Activated gamma-delta T cell treated with anti-CD3 and anti-CD28 coated beads, Interleukin-2, amount 50 U/mL, for 16 hours (primary cell): ENCODE measurements at regions not wholly inside any gene's neighbourhood (a gene's known extent, or its start where the extent isn't known, plus 50 kb on each side); places are given as distances from the start of the nearest gene placed in this dataset.

Source experiments
- DNase-seq: peaks from one replicate; pipeline ENCODE4 v3.0.0-alpha.2; 2020; ENCODE audit warnings: low read depth

DNA sequence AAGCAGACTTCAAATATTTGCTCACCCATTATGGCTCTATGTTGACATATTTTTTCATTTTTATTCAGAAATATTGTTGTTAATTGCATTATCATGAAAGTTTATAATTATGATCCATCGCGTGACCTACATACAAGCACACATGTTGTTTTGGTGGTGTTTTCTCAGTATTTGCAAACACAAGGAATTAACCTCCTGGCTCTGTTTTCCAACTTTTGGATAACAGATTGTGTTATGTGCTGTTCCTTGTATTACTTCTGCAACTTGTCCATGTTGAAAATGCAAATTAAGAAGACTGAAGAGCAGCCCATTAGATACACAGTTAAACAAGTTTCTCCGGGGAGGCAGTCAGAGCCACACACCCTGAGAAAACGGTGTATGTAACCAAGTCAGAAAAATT, 201.2 kb downstream of the SEC23A start:
- DNase-seq, result no peak

DNA sequence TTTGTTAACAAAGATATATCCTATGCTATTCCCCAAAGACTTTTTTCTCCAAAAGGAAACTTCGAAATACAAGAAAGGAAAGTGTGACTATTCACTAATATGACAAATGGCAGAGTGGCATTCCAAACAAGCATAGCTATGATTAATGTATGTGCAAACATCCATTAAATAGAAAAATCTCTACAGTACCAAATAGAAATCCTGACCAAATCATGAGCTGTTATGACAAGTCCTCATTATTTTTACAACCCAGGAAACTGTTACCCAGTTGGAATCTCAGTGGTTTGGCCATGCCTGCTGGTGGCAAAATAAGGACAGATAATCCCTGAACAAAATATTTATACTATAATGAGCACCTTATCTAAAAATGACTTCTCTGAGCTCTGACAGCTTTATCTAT, 202.1 kb downstream of the SEC23A start:
- DNase-seq, result no peak

DNA sequence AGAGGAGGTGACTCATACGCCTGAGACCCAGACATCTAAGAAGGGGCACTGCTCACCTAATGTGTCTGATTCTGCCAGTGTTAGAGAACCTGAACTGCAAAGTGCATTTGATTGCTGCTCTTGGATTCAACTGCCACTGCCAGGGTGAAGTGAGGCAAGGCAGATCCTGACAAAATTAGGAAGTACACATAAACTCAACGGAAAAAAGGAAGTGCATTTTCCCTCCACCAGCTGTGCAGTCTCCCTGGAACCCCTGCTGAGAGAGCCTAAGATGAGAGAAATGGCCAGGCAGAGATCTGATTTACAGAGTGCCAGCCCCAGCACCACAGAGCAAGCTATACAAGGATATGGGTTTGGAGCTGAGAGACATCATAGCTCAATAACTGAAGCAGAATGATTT, 215.3 kb downstream of the SEC23A start:
- no peak for DNase-seq

DNA sequence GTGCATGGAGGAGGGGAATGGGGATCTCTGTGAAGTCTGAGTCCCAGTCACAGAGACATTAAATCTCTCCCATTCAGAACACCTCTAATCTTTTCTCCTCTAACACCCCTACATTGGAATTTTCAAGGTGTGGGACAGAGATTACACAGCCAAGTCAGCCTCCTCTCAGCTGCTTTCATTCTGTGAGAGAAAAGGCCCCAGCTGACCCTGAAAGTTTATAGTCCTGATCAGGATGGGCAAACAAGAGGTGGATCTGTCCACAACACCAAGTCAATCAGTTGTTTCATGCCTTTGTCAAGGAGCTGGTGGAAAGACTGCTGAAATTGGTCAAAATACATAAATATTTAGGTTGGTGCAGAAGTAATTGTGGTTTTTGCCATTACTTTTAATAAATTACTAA, 218.9 kb downstream of the SEC23A start:
- no peak for DNase-seq

DNA sequence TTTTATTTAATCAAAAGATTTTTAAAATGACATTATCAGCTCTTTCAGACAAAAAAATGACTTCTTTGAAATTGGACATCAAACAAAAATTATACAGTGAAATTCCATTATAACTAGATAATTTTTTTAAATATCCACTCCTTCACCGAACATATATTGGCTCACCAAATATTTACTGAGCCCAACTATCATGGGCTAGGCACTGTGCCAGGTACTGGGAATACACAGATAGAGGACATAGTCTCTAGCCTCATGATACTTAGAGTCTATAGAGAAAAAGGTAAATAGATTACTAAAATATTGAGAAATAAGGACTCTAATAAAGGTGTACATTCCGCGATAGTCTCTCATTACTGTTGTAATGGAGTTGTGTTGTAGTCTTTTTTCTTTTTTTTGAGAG, 219.9 kb downstream of the SEC23A start:
- no peak for DNase-seq

DNA sequence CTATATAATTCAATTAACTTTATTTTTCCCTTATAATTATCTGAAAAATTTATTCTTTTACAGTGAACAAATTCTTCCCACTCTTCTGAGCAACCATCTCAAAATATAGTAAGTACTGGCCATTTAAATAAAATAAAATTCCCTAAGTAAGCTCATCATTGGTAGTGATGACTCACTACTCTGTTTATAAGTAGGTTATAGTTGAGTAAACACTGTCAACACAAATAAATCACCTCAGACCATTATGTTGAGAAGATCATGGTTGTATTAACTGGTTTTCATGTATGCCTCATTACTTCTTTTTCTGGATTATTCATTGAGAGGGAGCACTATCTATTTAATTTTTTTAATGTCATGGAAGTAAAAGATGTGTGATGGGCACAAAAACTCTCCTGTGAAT, 220.5 kb downstream of the SEC23A start:
- DNase-seq, result no peak

DNA sequence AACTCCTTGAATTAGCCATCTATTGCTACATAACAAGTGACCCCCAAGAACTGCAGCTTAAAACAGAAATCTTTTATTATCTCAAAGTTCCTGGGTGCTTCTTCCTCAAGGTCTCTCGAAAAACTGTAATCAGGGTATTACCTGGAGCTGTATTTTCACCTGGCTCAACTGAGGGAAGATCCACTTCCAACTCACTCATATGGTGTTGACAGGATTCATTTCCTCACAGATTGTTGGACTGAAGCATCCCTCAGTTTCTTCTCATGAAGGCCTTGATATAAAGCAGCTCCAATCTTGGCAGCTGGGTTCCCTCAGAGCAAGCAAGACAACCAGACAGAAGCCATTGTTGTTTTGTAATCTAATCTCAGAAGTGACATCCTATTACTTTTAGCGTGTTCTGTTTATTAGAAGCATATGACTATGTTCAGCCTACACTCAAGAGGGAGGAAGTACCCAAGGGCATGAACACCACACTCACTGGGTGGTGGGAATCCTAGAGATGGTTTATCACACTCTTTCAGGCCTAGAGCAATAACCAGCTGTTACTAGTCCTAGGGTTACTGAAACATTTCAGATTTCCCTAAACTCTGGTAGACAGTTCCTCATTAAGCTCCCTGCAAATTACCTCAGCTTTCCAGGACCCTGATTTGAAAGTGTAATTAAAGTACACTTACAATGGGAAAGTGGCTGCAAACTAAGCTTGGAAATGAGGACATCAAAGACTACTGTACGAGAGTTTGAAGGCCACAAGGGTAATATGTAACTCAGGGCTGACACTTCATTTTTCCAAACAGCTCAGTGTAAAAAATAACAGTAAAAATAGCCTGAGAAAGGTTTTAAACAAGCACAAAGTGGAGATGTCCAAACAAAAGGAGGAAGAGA, 222.2 kb downstream of the SEC23A start:
- DNase-seq, result no peak

DNA sequence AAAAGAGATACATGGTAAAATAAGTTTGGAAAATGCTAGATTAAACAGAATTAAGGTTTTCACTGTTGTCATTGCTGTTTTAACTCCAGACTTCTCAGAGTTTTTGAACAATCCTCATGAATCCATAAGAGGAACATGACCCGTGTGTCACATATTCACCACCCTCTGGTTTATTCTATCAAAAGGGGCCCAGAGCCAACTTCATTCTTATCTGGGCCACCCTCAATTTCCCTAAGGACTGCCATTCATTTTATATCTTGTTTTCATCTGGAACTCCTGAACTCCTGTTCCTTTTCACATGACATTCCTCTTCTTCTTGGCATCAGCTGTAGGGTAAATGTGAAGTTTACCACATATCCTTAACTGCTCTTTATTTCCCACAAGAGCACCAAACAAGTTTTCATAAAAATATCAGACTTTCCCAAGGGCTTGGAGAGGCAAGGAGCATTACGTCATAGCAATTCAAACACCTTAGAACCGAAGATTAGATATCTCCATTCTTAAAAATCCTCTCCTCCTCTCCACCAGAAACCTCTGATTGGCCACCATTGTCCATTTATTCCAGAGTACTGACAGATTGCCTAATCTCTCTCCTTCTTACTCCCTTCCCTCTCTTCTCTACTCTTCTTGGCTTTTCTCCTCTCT, 225.2 kb downstream of the SEC23A start:
- DNase-seq, result no peak

DNA sequence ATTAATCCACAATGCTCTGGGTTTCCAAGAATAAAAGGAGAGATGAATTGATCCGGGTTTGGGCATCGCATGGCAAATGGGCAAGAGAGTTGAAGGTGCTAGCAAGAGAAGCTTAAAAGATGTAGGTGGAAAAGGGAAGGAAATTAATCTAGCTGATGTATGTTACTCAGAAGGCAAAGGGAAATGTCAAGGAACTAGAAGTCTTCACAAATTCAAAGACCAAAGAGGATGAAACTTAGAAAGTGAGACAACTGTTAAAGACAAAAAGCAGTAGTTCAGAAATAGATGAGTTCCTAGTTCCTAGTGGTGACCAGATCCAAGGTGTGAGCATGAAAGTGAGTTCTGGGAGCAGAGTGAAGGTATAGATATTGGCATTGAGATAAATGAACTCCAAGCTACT, 228.3 kb downstream of the SEC23A start:
- no peak for DNase-seq

DNA sequence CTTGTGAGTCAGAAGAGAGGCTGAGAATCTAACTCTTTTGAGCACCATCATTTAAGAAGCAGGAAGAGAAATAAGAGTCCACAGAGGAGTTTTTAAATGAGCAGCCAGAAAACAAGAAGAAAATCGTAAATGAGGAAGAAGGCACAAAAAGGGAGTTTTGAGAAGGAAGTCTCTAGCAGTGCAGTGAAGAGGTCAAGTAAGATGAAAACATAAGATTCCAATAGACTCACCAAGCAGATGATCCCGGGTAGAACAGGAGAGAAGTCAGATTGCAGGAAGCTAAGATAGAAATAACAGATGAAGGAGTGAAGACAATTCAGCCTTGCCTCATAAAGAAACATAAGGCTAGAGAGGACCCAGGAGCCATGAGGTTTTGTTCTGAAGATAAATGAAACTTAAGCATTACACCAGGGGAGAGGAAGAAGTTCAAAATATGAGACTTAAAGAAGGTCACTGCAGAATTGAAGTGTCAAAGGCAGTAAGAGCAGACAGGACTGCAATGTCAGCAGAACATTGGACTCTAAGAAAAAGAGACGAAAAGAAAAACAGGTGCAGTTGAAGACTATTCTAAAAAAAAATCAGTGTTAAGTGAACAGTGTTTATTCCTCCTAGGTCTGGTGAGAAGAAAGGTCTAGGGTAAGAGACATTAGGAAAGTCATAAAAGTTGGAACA, 229.0 kb downstream of the SEC23A start:
- DNase-seq, result no peak

DNA sequence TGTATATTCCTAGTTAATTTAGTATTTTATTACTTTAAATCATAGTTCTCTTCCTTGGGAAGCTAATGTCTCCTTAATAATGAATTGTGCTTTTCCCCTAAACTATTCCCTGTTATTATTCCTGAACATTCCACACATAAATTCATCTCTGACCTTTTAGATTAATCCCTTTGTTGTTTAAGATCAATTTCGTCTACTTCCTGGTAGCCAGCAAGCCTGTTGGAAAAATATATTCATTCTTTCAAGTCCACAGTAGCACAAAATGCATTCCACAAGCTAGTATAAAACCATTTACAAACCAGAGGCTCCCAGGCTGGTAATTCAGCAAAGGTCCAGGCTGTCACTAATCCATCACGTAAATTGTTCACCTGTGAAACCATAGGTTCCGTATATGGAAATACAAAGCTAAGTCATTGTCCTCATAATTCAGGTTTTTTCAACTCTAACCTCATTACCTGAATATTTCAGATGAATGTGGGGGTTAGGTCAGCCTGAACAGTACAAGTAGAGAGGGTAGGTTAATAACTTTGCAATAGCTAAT, 232.7 kb downstream of the SEC23A start:
- DNase-seq, result no peak

DNA sequence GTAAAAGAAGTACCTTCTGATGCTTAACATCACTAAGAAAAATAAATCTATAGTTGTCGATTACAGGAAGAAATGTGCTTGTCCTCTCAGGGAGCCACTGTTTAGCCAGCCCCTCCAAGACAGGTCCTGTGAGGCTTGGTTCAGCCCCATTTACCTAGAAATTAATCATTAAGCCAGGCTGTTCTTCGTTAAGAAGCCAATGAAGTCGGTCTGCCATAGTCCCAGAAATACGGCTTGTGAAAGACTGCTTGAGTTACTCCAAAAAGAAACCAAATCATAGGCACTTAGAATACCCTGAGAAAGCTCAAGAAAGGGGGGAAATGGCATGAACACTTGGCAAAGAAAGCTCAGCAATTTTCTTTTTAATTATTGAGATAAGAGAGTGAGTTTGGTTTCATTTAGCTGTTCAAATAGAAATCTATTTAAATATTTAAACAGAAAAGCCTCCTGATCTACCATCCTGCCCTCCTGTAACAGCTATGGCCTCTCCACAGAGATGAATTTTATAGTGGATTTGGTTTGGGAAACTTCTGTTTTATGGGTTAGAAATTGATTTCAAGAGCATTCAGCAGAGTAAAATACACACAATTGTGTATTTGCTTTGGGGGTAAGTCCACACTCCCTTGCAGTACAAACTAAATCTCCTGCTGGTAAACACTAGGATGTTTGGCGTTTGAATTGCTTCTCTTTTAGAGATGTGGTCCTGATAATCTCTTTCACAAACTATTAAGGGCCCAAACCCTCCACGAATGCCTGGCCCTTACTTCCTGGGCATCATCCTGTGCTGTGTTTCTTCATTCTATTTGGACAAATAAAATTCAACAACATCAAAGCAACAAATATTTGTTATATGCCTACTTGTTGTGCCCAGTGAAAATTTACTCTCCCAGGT, 234.4 kb downstream of the SEC23A start:
- no peak for DNase-seq

DNA sequence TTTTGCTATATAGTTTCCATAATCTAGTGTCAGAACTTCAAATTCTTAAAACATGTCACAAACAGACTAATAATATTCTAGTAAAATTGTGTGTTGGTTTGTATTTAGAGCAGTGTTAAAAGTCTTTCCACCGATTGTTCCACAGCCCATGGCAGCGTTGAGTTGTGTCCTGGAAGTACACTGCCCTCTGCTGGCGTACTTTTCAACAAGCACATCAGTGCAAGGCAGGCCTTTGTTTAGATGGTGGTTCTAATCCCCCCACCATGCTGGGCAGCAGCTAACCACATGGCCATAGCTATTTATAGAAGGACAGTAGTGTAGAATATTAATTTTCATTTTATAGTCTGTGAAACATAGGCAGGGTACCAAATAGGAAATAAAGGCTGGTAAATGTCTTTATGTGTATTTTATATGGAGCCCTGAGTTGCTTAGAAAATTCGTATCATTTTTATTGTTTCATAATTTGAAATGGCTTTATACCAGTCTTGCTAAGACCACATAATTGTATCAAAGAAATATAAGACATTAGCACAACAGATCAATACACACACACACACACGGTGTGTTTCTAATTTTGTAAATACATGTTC, 235.4 kb downstream of the SEC23A start:
- DNase-seq, result peak; percentile 10

DNA sequence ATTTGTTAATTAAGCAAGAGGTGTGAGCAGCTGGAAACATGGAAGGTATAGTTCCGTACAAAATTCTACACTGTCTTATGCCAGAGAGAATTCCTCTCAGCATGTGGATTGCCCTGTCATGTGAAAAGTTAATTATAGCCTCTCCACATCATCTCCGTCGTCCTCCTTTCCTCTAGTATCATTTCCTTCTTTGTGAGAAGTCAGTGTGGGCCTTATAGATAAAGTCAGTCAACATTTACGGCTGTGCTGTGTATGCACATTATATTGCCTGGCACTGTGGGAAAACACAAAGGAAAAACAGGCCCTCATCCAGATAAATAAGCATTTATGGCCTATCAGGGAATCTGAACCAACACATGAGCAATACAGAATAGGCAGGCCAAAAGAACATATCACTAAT, 236.6 kb downstream of the SEC23A start:
- DNase-seq, result no peak

DNA sequence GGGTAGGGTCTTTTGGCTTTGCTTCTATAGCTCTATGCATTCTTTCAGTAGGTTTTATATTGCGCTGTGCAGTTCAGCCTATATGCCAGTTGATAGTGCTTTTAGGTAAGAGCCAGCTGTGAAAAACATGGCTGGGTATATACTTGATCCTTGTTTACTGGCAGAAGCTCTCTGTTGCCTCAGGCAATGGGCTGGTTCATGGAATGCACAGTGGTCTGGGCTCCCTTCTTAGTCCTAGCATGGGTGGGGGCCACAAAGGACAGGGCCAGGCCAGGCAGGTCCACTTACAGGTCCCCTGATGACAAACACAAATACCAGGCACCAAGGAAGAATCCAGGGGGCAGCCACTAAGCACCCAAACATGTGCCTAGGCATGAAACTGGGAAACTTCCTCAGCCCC, 240.7 kb downstream of the SEC23A start:
- DNase-seq, result no peak

DNA sequence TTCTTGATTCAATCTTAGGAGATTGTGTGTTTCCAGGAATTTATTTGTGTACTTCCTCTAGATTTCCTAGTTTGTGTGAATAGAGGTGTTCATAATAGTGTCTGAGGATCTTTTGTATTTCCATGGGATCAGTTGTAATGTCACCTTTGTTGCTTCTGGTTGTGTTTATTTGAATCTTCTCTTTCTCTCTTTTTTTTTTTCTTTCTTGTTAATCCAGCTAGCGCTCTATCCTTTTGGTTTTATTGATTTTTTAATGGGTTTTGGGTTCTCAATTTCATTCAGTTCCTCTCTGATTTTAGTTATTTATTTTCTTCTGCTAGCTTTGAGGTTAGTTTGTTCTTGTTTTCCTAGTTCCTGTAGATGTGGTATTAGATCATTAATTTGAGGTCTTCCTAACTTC, 242.5 kb downstream of the SEC23A start:
- DNase-seq, result no peak

DNA sequence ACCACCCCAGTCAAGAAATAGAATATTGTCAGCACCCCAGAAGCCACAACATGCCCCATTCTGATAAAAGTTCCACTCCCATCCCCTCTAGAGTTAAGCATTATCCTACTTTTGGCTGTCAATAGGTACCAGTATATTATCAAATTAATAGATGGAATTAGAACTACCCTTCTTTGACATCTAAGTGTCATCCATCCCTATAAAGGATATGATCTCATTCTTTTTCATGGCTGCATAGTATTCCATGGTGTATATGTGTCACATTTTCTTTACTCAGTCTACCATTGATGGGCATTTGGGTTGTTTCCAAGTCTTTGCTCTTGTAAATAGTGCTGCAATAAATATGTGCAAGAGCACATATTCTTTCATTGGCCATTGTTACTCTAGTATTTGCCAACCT, 246.2 kb downstream of the SEC23A start:
- DNase-seq, result no peak

DNA sequence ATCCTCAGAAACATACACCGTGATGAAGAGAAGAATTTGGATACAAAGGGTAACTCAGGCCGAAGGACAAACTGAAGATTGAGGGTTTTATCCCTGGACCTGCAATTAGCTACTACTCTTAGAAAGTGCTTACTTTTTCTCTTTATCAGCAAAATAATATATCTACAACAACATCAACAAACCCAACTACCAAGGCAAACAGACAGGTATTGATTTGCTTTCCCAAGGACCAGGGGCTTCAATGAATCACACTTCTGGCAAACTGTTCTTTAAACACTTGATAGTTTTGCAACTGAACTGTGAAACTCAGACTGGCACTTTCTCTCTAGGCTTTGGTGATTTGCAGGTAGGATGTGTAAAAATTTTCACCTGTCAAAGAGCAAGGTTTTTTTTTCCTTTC, 247.5 kb downstream of the SEC23A start:
- no peak for DNase-seq

DNA sequence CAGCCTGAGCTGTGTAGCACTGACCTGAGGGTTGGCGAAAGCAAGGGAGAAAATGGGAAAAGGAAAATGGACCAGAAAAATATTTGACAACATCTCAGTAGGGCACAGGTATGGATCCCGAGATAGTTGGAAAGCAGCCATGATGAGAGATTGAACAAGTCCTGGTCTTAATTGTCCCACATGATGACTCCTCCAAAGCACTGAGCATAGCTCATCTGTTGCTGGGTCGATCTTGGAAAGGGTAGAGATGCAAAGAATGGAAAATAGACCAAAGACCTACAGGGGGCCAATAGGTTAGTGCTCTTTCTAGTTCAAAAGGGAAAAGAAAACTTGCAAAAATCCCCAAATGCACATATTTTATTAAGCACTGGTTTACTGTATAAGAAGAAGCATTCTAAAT, 251.9 kb downstream of the SEC23A start:
- no peak for DNase-seq

DNA sequence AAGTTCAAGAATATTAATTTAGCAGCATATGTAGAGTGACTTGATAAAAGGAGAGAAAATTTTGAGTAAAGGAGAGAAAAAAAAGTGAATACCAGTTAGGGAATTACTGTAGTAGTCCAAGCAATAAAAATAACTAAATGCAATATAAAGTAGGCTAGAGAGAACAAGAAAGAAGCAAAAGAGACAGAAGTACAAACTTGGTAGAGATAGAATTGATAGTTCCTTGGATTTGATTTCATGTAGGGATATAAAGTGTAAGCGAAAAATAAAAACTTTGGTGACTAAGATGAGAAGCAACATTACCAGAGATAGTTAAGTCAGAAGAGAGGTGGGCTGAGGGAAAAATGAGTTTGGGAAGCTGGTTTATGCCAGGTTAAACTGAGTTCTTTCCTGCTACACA, 252.4 kb downstream of the SEC23A start:
- DNase-seq, result no peak

DNA sequence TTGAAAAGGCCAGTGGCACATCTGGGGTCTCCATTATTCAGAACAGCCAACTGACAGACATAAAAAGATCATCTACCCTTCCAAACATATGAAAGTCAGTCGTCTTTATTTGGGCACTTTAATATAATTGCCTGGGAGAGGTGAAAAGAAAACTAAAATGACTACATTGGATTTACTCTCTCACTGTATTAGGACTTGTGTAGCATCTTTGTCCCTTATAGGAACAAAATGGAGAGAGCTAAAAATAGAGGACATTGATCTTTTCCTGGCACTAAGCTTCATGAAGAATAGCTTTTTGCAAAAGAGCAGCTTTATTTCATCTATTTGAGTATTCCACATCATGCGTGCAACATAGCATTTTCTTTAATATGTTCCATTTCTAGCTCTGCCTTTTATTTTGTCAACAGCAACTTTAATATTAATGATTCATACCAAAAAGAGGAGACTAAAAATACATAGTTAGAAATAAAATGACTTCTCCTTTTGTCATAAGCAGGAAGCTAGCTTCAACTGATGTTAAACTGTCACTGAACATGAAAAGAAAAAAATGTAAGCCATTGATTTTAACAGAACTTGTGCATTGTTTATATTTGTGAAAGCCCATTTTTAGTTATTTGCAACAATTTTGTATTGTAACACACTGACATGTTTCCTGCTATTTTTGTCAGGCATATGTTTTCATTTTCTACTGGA, 254.6 kb downstream of the SEC23A start:
- DNase-seq, result no peak
